VCaP (cell line): ENCODE measurements at regions not wholly inside any gene's neighbourhood (a gene's known extent, or its start where the extent isn't known, plus 50 kb on each side); places are given as distances from the start of the nearest gene placed in this dataset.

Source experiments
- H3K27ac ChIP-seq: fragments of 450-650 bp; 2 replicates; pipeline ENCODE4 v1.5.1; 2017
- CTCF ChIP-seq: fragments of 450-650 bp; conservative IDR thresholded peaks from 2 replicates; pipeline ENCODE4 v1.5.1; 2017; ENCODE audit warnings: mild to moderate bottlenecking, moderate library complexity

DNA sequence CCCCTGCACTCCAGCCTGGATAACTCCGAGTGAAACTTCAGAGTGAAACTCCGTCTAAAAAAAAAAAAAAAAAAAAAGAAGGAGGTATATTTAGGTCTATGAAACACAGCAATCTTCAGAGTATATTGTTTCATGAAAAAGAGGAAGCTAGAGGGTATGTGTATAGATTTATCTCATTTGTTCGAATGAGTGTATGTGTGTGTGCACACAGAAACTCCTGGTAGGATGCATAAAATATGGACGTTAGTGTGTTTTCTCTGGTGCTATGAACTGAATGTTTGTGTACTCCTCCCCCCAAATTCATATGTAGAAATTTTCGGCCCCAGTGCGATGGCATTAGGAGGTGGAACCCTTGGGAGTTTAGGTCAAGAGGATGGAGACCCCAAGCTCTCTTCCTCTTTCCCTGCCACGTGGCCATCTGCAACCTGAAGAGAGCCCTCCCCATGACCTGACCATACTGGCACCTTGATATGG lies 98.6 kb upstream of the KLF13 start:
- no peak for TF ChIP-seq CTCF
- no peak overlapping the region for H3K27ac ChIP-seq

DNA sequence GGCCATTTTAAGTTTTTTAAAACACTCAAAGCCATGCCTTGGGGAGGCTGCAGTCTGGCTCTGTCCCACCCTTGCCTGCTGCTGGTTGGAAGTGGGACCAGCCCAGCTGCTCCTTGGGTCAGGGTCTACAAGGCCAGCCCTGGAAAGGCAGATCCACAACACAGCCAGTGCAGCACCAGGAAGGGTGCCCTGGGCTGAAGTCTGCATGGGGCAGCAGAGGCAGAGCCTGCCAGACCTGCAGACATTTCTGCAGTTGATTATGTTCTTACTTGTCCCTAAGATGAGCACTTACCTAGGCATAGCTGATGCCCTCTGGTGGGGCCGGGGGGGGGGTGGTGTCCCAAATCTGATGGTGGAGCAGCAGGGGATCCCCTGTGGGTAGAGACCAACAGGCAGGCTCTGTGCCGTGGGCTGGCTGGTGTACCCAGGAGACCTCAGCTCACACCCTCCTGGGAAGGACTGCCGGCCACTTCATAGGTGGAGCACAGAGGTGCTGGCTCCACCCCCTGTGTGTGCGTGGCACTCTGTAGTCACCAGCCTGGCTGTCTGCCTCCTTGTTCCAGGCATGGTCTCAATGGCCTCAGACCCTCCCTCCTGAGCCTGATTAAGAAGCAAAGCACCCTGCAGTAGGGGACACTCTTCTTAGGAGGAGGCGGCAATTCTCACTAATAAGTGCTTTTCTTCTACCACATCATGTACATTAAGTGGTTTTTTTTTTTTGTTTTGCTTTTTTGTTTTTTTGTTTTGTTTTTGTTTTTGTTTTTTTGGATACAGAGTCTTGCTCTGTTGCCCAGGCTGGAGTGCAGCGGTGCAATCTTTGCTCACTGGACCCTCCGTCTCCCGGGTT lies 97.4 kb upstream of the KLF13 start:
- TF ChIP-seq CTCF: no peak
- H3K27ac ChIP-seq: no peak overlapping the region

GRCh38 chr15:31230630-31231485 lies 95.8 kb upstream of the KLF13 start:
- no peak overlapping the region for H3K27ac ChIP-seq
- no peak for TF ChIP-seq CTCF

GRCh38 chr15:31234815-31235214 lies 91.8 kb upstream of the KLF13 start:
- TF ChIP-seq CTCF: no peak

GRCh38 chr15:31235311-31236183 lies 91.1 kb upstream of the KLF13 start:
- H3K27ac ChIP-seq: peak overlapping the region; percentile 19; the same call in 1 of the 2 replicates
- TF ChIP-seq CTCF: no peak

More at GRCh38 chr15:31234815-31235214, 91.8 kb upstream of the KLF13 start:
- H3K27ac ChIP-seq: no peak overlapping the region

- no peak for TF ChIP-seq CTCF
- 0 out of 2 replicates have a peak overlapping the region, but pooled peaks have one; percentile 19 for H3K27ac ChIP-seq
Observed at GRCh38 chr15:31236184-31237042, 90.2 kb upstream of the KLF13 start.
